DOHH2 (cell line): ENCODE measurements at regions not wholly inside any gene's neighbourhood (a gene's known extent, or its start where the extent isn't known, plus 50 kb on each side); places are given as distances from the start of the nearest gene placed in this dataset.

Source experiments
- H3F3A ChIP-seq: fragments of 200-600 bp; sonication (generic), shearing (Covaris generic); 2 replicates; pipeline ENCODE4 v1.6.0; 2016; ENCODE audit warnings: antibody characterized with exemption, mild to moderate bottlenecking; ENCODE audit not compliant: control insufficient read depth, insufficient read depth
- H3K27ac ChIP-seq: fragments of 200-600 bp; sonication (generic); 2 replicates; pipeline ENCODE4 v1.5.1; 2014; ENCODE audit warnings: low read depth, mild to moderate bottlenecking, low read length, moderate library complexity
- H3K27me3 ChIP-seq: fragments of 200-600 bp; sonication (generic); 2 replicates; pipeline ENCODE4 v1.6.1; 2014; ENCODE audit warnings: mild to moderate bottlenecking, low read length, mixed read lengths; ENCODE audit not compliant: control insufficient read depth
- H3K36me3 ChIP-seq: fragments of 200-600 bp; sonication (generic); 2 replicates; pipeline ENCODE4 v1.6.1; 2014; ENCODE audit warnings: mild to moderate bottlenecking, low read length, moderate library complexity, mixed read lengths; ENCODE audit not compliant: control insufficient read depth
- H3K4me1 ChIP-seq: fragments of 200-600 bp; sonication (generic); 2 replicates; pipeline ENCODE4 v1.6.1; 2014; ENCODE audit warnings: mild to moderate bottlenecking, low read length, mixed read lengths; ENCODE audit not compliant: control insufficient read depth
- H3K4me2 ChIP-seq: fragments of 200-600 bp; sonication (generic); 2 replicates; pipeline ENCODE4 v1.6.0; 2014; ENCODE audit warnings: mild to moderate bottlenecking, low read length, moderate library complexity
- H3K4me3 ChIP-seq: fragments of 200-600 bp; sonication (generic); 2 replicates; pipeline ENCODE4 v1.5.1; 2014; ENCODE audit warnings: mild to moderate bottlenecking, low read length, mixed read lengths
- H3K79me2 ChIP-seq: fragments of 200-600 bp; sonication (generic); 2 replicates; pipeline ENCODE4 v1.6.1; 2014; ENCODE audit warnings: mild to moderate bottlenecking, low read length, mixed read lengths; ENCODE audit not compliant: control insufficient read depth
- H3K9me2 ChIP-seq: fragments of 200-600 bp; sonication (generic); replicated peaks from 2 replicates; pipeline ENCODE4 v1.6.1; 2014; ENCODE audit warnings: mild to moderate bottlenecking, low read length, mixed read lengths; ENCODE audit not compliant: control insufficient read depth
- H3K9me3 ChIP-seq: fragments of 200-600 bp; sonication (generic); 2 replicates; pipeline ENCODE4 v1.6.1; 2014; ENCODE audit warnings: antibody characterized with exemption, low read length, mixed read lengths; ENCODE audit not compliant: control insufficient read depth, insufficient read depth
- H4K20me1 ChIP-seq: fragments of 200-600 bp; sonication (generic); 2 replicates; pipeline ENCODE4 v1.6.0; 2014; ENCODE audit warnings: low read depth, mild to moderate bottlenecking, antibody characterized with exemption, low read length, moderate library complexity; ENCODE audit not compliant: control insufficient read depth, insufficient read depth
- CTCF ChIP-seq: fragments of 200-600 bp; sonication (generic); IDR thresholded peaks from one replicate; pipeline ENCODE4 v1.5.1; 2014; ENCODE audit warnings: antibody characterized with exemption, mild to moderate bottlenecking, low read depth, low read length; ENCODE audit not compliant: poor library complexity, severe bottlenecking
- EZH2phosphoT487 ChIP-seq: fragments of 200-600 bp; sonication (generic); IDR thresholded peaks from 2 replicates; pipeline ENCODE4 v1.6.1; 2017; ENCODE audit warnings: borderline replicate concordance, mild to moderate bottlenecking, antibody characterized with exemption, low read length, moderate library complexity, mixed read lengths

DNA sequence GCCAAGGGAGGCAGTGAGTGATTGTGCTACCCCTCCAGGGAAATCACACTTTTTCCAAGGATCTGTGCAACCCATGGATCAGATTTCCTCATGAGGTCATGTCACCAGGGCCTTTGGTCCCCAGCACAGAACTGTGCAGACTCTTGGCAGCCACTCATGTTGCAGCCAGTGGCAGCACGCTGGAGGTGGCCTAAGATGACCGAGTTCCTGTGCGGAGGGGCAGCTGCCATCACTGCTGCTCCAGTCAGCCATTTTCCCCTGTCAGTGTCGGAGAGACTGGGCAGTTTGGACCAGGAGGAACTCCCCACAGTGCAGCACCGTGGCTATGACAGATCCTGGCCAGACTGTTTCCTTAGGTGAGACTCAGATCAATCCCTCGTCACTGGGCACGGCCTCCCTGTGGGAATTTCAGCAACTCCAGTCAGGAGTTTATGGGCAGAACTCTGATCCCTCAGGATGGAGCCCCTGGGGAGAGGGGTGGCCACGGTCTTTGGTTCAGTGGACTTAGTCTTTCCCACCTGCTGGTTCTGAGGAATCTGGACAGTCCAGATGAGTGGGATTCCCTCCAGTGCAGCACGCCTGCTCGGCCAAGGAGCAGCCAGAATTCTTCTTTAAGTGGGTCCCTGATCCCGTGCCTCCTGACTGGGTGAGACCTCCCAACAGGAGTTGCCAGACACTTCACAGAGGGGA, 194.6 kb upstream of the CARD18 start:
- H3K4me1 ChIP-seq, result no peaks in the 10 kb centered on the region
- H3K79me2 ChIP-seq, result no peaks in the 10 kb centered on the region
- H3F3A ChIP-seq, result no peaks in the 10 kb centered on the region
- H3K9me2 ChIP-seq, result no peaks in the 10 kb centered on the region
- no peaks in the 10 kb centered on the region for H3K9me3 ChIP-seq
- TF ChIP-seq CTCF, result no peak
- no peak for TF ChIP-seq EZH2phosphoT487
- no peaks in the 10 kb centered on the region for H3K27me3 ChIP-seq
- no peak overlapping the region for H3K27ac ChIP-seq
- H3K4me2 ChIP-seq, result no peak overlapping the region
- no peaks in the 10 kb centered on the region for H4K20me1 ChIP-seq
- no peak overlapping the region for H3K4me3 ChIP-seq
- H3K36me3 ChIP-seq, result no peaks in the 10 kb centered on the region

DNA sequence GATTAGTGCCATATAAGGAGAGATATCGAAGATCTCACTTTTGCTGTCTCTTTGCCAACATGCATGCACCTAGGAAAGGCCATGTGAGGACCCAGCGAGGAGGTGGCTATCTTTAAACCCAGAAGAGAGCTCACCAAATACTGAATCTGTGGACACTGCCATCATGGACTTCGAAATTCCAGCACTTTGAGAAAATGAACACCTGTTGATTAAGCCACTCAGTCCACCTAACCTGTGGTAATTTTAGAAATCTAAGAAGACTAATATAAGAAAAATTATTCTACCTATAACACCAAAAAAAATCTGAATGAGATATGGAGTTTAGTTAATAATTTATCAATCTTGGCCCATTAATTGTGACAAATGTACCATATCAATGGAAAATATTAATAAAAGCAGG, 193.6 kb upstream of the CARD18 start:
- H3K79me2 ChIP-seq, result no peaks in the 10 kb centered on the region
- H3K36me3 ChIP-seq, result no peaks in the 10 kb centered on the region
- H3K27me3 ChIP-seq, result no peaks in the 10 kb centered on the region
- no peak overlapping the region for H3K4me2 ChIP-seq
- no peaks in the 10 kb centered on the region for H3K9me2 ChIP-seq
- no peak overlapping the region for H3K27ac ChIP-seq
- no peaks in the 10 kb centered on the region for H3K4me1 ChIP-seq
- no peaks in the 10 kb centered on the region for H3K9me3 ChIP-seq
- H4K20me1 ChIP-seq, result no peaks in the 10 kb centered on the region
- TF ChIP-seq EZH2phosphoT487 (no peak), CTCF (no peak)
- H3K4me3 ChIP-seq, result no peak overlapping the region
- no peaks in the 10 kb centered on the region for H3F3A ChIP-seq

GRCh38 chr11:105332171-105332570, 192.6 kb upstream of the CARD18 start:
- Histone ChIP-seq H3K27ac (no peak overlapping the region), H3K4me1 (no peaks in the 10 kb centered on the region), H3K9me2 (no peaks in the 10 kb centered on the region), H3K27me3 (no peaks in the 10 kb centered on the region), H4K20me1 (no peaks in the 10 kb centered on the region), H3K4me3 (no peak overlapping the region), H3K9me3 (no peaks in the 10 kb centered on the region), H3K79me2 (no peaks in the 10 kb centered on the region), H3K36me3 (no peaks in the 10 kb centered on the region), H3K4me2 (no peak overlapping the region), H3F3A (no peaks in the 10 kb centered on the region)
- TF ChIP-seq CTCF, result no peak
- no peak for TF ChIP-seq EZH2phosphoT487
